ENCODE measurements at regions not wholly inside any gene's neighbourhood (a gene's known extent, or its start where the extent isn't known, plus 50 kb on each side); places are given as distances from the start of the nearest gene placed in this dataset.
A peak's percentile ranks its signal among the peaks of the same experiment; 100 is the strongest.

- no peaks in the 10 kb centered on the region for H3K36me3 ChIP-seq (ENCODE audit: insufficient read depth, low read length, poor library complexity, severe bottlenecking)
- no peak overlapping the region for H3K4me3 ChIP-seq (ENCODE audit: low read depth, low read length, poor library complexity, severe bottlenecking)
- ChIA-PET CTCF (interaction anchor here (0.7 kb wide), 1 partner anchor 1531 kb away, joined by 4 read pairs; no protein-coding TSS in a partner anchor), POLR2A (ENCODE audit: low non-redundant PET) (no interaction called here)
- no peaks in the 10 kb centered on the region for H3K4me1 ChIP-seq (ENCODE audit: insufficient read depth, low read length, poor library complexity, severe bottlenecking)
- intact Hi-C loops (cut with micrococcal nuclease; ENCODE audit: unreplicated experiment) = no loop called here
- no peaks in the 10 kb centered on the region for H3K9me3 ChIP-seq (ENCODE audit: low read depth, low read length, poor library complexity, severe bottlenecking)
- peak; percentile 4 for DNase-seq (ENCODE audit: low spot score)
- no peak for TF ChIP-seq CTCF (conservative IDR thresholded peaks at IDR 0.05; ENCODE audit: low read depth, low read length)
- TF ChIP-seq EZH2 (IDR thresholded peaks at IDR 0.05; ENCODE audit: borderline replicate concordance, low read depth, low read length, poor library complexity, severe bottlenecking) = no peak
- no peak overlapping the region for H3K27ac ChIP-seq (ENCODE audit: low read depth, low read length, poor library complexity, severe bottlenecking)
- BruUV-seq (replicated peaks) = no TSS peak
- H3K27me3 ChIP-seq (replicated peaks; ENCODE audit: insufficient read depth, low read depth, low read length, poor library complexity) = no peaks in the 10 kb centered on the region
Measured at GRCh38 chr2:166381-166780, 97.5 kb downstream of the SH3YL1 start.

- POLR2A ChIA-PET (ENCODE audit: low non-redundant PET) = no interaction called here
- Histone ChIP-seq H3K9me3 (ENCODE audit: low read depth, low read length, poor library complexity, severe bottlenecking) (no peaks in the 10 kb centered on the region), H3K4me1 (ENCODE audit: insufficient read depth, low read length, poor library complexity, severe bottlenecking) (no peaks in the 10 kb centered on the region), H3K4me3 (ENCODE audit: low read depth, low read length, poor library complexity, severe bottlenecking) (no peak overlapping the region), H3K27me3 (replicated peaks; ENCODE audit: insufficient read depth, low read depth, low read length, poor library complexity) (no peaks in the 10 kb centered on the region), H3K36me3 (ENCODE audit: insufficient read depth, low read length, poor library complexity, severe bottlenecking) (no peaks in the 10 kb centered on the region), H3K27ac (ENCODE audit: low read depth, low read length, poor library complexity, severe bottlenecking) (no peak overlapping the region)
- BruUV-seq (replicated peaks) = no TSS peak
- DNase-seq (ENCODE audit: low spot score) = no peak
- CTCF ChIA-PET = no interaction called here
- TF ChIP-seq CTCF (conservative IDR thresholded peaks at IDR 0.05; ENCODE audit: low read depth, low read length) (no peak), EZH2 (IDR thresholded peaks at IDR 0.05; ENCODE audit: borderline replicate concordance, low read depth, low read length, poor library complexity, severe bottlenecking) (no peak)
- intact Hi-C loops (cut with micrococcal nuclease; ENCODE audit: unreplicated experiment) = no loop called here
Measured at GRCh38 chr2:165530-165929, 98.3 kb downstream of the SH3YL1 start.

- Histone ChIP-seq H3K27ac (ENCODE audit: low read depth, low read length, poor library complexity, severe bottlenecking) (no peak overlapping the region), H3K9me3 (ENCODE audit: low read depth, low read length, poor library complexity, severe bottlenecking) (no peaks in the 10 kb centered on the region), H3K27me3 (replicated peaks; ENCODE audit: insufficient read depth, low read depth, low read length, poor library complexity) (no peaks in the 10 kb centered on the region), H3K4me3 (ENCODE audit: low read depth, low read length, poor library complexity, severe bottlenecking) (no peak overlapping the region), H3K36me3 (ENCODE audit: insufficient read depth, low read length, poor library complexity, severe bottlenecking) (no peaks in the 10 kb centered on the region), H3K4me1 (ENCODE audit: insufficient read depth, low read length, poor library complexity, severe bottlenecking) (no peaks in the 10 kb centered on the region)
- POLR2A ChIA-PET (ENCODE audit: low non-redundant PET) = no interaction called here
- TF ChIP-seq CTCF (conservative IDR thresholded peaks at IDR 0.05; ENCODE audit: low read depth, low read length) = no peak
- no peak for TF ChIP-seq EZH2 (IDR thresholded peaks at IDR 0.05; ENCODE audit: borderline replicate concordance, low read depth, low read length, poor library complexity, severe bottlenecking)
- DNase-seq (ENCODE audit: low spot score) = no peak
- CTCF ChIA-PET = no interaction called here
- no TSS peak for BruUV-seq (replicated peaks)
- intact Hi-C loops (cut with micrococcal nuclease; ENCODE audit: unreplicated experiment) = no loop called here
Measured at GRCh38 chr2:162473-163382, 101.1 kb downstream of the SH3YL1 start.

Measured in A673 (cell line).